Muscle layer of duodenum (tissue), 2 donors: ENCODE measurements at regions not wholly inside any gene's neighbourhood (a gene's known extent, or its start where the extent isn't known, plus 50 kb on each side); places are given as distances from the start of the nearest gene placed in this dataset.

Experiments used
- H3K27ac ChIP-seq: one replicate; pipeline ENCODE4 v1.7.0; 2013; ENCODE audit warnings: mild to moderate bottlenecking, low read length
- H3K27me3 ChIP-seq: one replicate; pipeline ENCODE4 v1.7.0; 2013; ENCODE audit warnings: low read depth, mild to moderate bottlenecking, control low read depth, low read length
- H3K36me3 ChIP-seq, 2 donors: one replicate each; pipeline ENCODE4 v1.7.0; 2013; ENCODE audit warnings: low read length in 2 of 2, control low read depth in 1 of 2, mild to moderate bottlenecking in 1 of 2; ENCODE audit not compliant: insufficient read depth in 2 of 2, control insufficient read depth in 1 of 2
- H3K4me1 ChIP-seq, 2 donors: one replicate each; pipeline ENCODE4 v1.7.0; 2013; ENCODE audit warnings: low read length in 2 of 2, mild to moderate bottlenecking in 2 of 2, control low read depth in 1 of 2, moderate library complexity in 1 of 2; ENCODE audit not compliant: insufficient read depth in 2 of 2, control insufficient read depth in 1 of 2
- H3K4me3 ChIP-seq, 2 donors: one replicate each; pipeline ENCODE4 v1.7.0; 2013; ENCODE audit warnings: low read length in 2 of 2, low read depth in 1 of 2, mild to moderate bottlenecking in 1 of 2
- H3K9me3 ChIP-seq, 2 donors: one replicate each; pipeline ENCODE4 v1.7.0; 2013; ENCODE audit warnings: low read length in 2 of 2, control low read depth in 1 of 2, mild to moderate bottlenecking in 1 of 2; ENCODE audit not compliant: control insufficient read depth in 1 of 2
- donor health status: healthy.

GRCh38 chr9:1366276-1366675, 316.1 kb downstream of the DMRT2 start:
- Histone ChIP-seq H3K27ac (no peak overlapping the region), H3K27me3 (no peaks in the 10 kb centered on the region), H3K4me3 (no peak overlapping the region), H3K36me3 (no peaks in the 10 kb centered on the region), H3K4me1 (no peaks in the 10 kb centered on the region), H3K9me3 (no peaks in the 10 kb centered on the region)

GRCh38 chr9:1369297-1369696, 319.1 kb downstream of the DMRT2 start:
- H3K4me3 ChIP-seq = no peak overlapping the region
- H3K27me3 ChIP-seq = no peaks in the 10 kb centered on the region
- H3K4me1 ChIP-seq = no peaks in the 10 kb centered on the region
- no peak overlapping the region for H3K27ac ChIP-seq
- no peaks in the 10 kb centered on the region for H3K36me3 ChIP-seq
- H3K9me3 ChIP-seq = no peaks in the 10 kb centered on the region

GRCh38 chr9:1373445-1373844, 323.3 kb downstream of the DMRT2 start:
- H3K9me3 ChIP-seq = no peaks in the 10 kb centered on the region
- no peak overlapping the region for H3K27ac ChIP-seq
- H3K27me3 ChIP-seq = no peaks in the 10 kb centered on the region
- H3K36me3 ChIP-seq = no peaks in the 10 kb centered on the region
- no peaks in the 10 kb centered on the region for H3K4me1 ChIP-seq
- H3K4me3 ChIP-seq = no peak overlapping the region

- Histone ChIP-seq H3K9me3 (no peaks in the 10 kb centered on the region), H3K36me3 (no peaks in the 10 kb centered on the region), H3K4me1 (no peaks in the 10 kb centered on the region), H3K27me3 (no peaks in the 10 kb centered on the region), H3K27ac (no peak overlapping the region), H3K4me3 (no peak overlapping the region)
These were observed 333.8 kb downstream of the DMRT2 start for GRCh38 chr9:1383899-1384455.

DNA sequence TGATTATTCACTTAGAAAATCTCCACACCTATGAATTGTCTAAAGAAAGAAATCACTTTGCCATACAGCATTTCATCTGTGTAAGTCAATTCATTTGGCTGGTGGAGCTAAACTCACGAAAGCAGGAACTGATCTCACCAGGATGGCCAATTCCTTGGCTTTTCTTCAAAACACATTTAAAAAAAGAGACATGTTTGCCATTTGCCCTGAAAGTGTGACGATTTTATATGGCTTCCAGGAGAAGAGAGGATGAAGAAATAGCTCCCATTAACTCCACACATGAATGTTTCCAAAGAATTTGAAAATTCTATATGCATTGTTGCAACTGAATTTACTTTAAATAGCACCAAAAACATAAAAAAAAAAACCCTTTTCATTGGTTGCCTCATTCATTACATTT, 334.7 kb downstream of the DMRT2 start:
- Histone ChIP-seq H3K9me3 (no peaks in the 10 kb centered on the region), H3K36me3 (no peaks in the 10 kb centered on the region), H3K27me3 (no peaks in the 10 kb centered on the region), H3K27ac (no peak overlapping the region), H3K4me1 (no peaks in the 10 kb centered on the region), H3K4me3 (no peak overlapping the region)

- H3K4me1 ChIP-seq = no peaks in the 10 kb centered on the region
- no peaks in the 10 kb centered on the region for H3K27me3 ChIP-seq
- no peak overlapping the region for H3K27ac ChIP-seq
These were observed 336.3 kb downstream of the DMRT2 start for GRCh38 chr9:1386420-1386819.

DNA sequence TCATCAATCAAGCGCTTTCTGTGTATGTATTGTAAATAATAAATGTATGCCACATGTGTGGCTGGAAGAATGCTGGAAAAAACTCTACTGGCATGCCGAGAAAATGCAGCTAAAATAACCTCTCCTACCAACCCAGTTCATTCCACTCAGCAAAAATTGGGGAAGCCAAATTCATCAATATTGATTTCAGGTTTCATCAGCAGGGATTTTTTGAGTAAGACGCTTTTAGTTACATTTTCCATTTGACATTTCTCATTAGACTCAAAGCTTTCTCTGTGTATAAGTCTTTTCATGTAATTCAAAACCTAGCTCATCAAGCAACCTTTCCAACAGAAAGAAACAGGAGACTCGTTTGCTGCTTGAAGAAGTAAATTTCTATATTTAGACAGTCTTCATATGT, 338.1 kb downstream of the DMRT2 start:
- H3K4me3 ChIP-seq = no peak overlapping the region
- H3K27ac ChIP-seq = no peak overlapping the region
- H3K9me3 ChIP-seq = no peaks in the 10 kb centered on the region
- no peaks in the 10 kb centered on the region for H3K4me1 ChIP-seq
- no peaks in the 10 kb centered on the region for H3K27me3 ChIP-seq
- no peaks in the 10 kb centered on the region for H3K36me3 ChIP-seq

More at GRCh38 chr9:1386420-1386819, 336.3 kb downstream of the DMRT2 start:
- no peak overlapping the region for H3K4me3 ChIP-seq
- no peaks in the 10 kb centered on the region for H3K36me3 ChIP-seq
- H3K9me3 ChIP-seq = no peaks in the 10 kb centered on the region

DNA sequence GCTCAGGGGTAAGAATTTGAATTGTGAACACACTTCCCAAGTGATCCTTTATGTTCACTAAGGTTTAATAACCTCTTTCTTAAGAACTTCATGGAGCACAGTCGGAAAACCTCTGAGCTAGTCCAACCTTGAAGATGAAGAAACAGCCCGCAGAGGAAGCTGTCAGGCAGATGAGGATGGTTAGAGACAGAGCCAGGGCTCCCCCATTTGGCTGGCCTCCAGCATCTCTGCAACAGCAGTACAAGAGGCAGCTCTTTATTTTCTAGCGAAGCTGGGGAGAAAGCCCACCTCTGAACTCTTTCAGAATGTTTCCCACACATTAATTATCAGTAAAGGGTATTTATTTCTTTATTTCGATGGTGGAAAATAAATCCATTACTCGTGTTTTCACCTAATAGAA, 350.8 kb downstream of the DMRT2 start:
- Histone ChIP-seq H3K27ac (no peak overlapping the region), H3K36me3 (no peaks in the 10 kb centered on the region), H3K4me3 (no peak overlapping the region), H3K27me3 (no peaks in the 10 kb centered on the region), H3K4me1 (no peaks in the 10 kb centered on the region), H3K9me3 (no peaks in the 10 kb centered on the region)

DNA sequence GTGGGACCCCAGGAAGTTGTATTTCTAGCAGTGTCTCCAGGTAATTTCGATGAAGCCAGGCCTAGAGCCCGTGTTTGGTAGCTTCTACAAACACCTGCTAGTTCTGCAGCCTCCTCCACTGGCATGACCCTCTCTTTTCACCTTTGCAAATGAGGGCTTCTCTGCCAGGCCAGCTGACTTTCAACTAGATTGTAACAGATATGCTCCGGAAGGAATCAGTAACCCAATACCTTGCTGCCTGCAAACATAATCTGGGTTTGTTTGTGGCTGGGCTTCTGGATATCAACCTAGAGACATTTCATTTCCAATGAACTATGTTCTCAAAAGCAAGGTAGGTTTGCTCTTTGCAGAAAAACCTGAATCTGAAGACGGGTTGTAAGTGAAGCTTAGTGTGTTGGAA, 354.8 kb downstream of the DMRT2 start:
- Histone ChIP-seq H3K36me3 (no peaks in the 10 kb centered on the region), H3K27me3 (no peaks in the 10 kb centered on the region), H3K9me3 (no peaks in the 10 kb centered on the region), H3K27ac (no peak overlapping the region), H3K4me3 (no peak overlapping the region), H3K4me1 (no peaks in the 10 kb centered on the region)

GRCh38 chr9:1411826-1412225, 361.7 kb downstream of the DMRT2 start:
- Histone ChIP-seq H3K9me3 (no peaks in the 10 kb centered on the region), H3K4me3 (no peak overlapping the region), H3K27ac (no peak overlapping the region), H3K27me3 (no peaks in the 10 kb centered on the region), H3K4me1 (no peaks in the 10 kb centered on the region), H3K36me3 (no peaks in the 10 kb centered on the region)

GRCh38 chr9:1414711-1415131, 364.6 kb downstream of the DMRT2 start:
- H3K36me3 ChIP-seq = no peaks in the 10 kb centered on the region
- H3K4me3 ChIP-seq = no peak overlapping the region
- H3K27me3 ChIP-seq = no peaks in the 10 kb centered on the region
- no peaks in the 10 kb centered on the region for H3K9me3 ChIP-seq
- H3K27ac ChIP-seq = no peak overlapping the region
- H3K4me1 ChIP-seq = no peaks in the 10 kb centered on the region

- no peaks in the 10 kb centered on the region for H3K9me3 ChIP-seq
- no peak overlapping the region for H3K27ac ChIP-seq
- no peaks in the 10 kb centered on the region for H3K36me3 ChIP-seq
- H3K27me3 ChIP-seq = no peaks in the 10 kb centered on the region
- no peaks in the 10 kb centered on the region for H3K4me1 ChIP-seq
- no peak overlapping the region for H3K4me3 ChIP-seq
These were observed 365.0 kb downstream of the DMRT2 start for GRCh38 chr9:1415146-1415545.
